Spleen (tissue), 11 donors: ENCODE measurements at regions not wholly inside any gene's neighbourhood (a gene's known extent, or its start where the extent isn't known, plus 50 kb on each side); places are given as distances from the start of the nearest gene placed in this dataset.

Source experiments
- DNase-seq: peaks from one replicate; pipeline ENCODE4 v3.0.0-alpha.2; 2020
- H3K27ac ChIP-seq, 8 donors: fragments of 200-600 bp; sonication (generic) in 7 of 8; 1 replicate in 4 of 8; 2 replicates in 4 of 8; pipeline versions ENCODE4 v1.5.0 to v1.8.0; 2016 to 2021; ENCODE audit warnings: inconsistent platforms in 4 of 8, mild to moderate bottlenecking in 4 of 8, moderate library complexity in 1 of 8
- H3K27me3 ChIP-seq, 7 donors: fragments of 200-600 bp; sonication (generic) in 6 of 7; replicated peaks in 1 of 7; 1 replicate in 4 of 7; 2 replicates in 3 of 7; pipeline versions ENCODE4 v1.5.0 to v1.8.0; 2016 to 2021; ENCODE audit warnings: inconsistent platforms in 3 of 7, mild to moderate bottlenecking in 1 of 7
- H3K36me3 ChIP-seq, 6 donors: fragments of 200-600 bp; sonication (generic) in 5 of 6; 1 replicate in 4 of 6; 2 replicates in 2 of 6; pipeline versions ENCODE4 v1.5.0 to v1.8.0; 2016 to 2021; ENCODE audit warnings: inconsistent platforms in 2 of 6
- H3K4me1 ChIP-seq, 6 donors: fragments of 200-600 bp; sonication (generic) in 5 of 6; 1 replicate in 3 of 6; 2 replicates in 3 of 6; pipeline versions ENCODE4 v1.5.0 to v1.8.0; 2016 to 2021; ENCODE audit warnings: inconsistent platforms in 3 of 6
- H3K4me3 ChIP-seq, 8 donors: fragments of 200-600 bp; sonication (generic) in 7 of 8; 1 replicate in 4 of 8; 2 replicates in 4 of 8; pipeline versions ENCODE4 v1.5.0 to v1.8.0; 2016 to 2021; ENCODE audit warnings: inconsistent platforms in 4 of 8, mild to moderate bottlenecking in 4 of 8, moderate library complexity in 2 of 8
- H3K9me3 ChIP-seq, 8 donors: fragments of 200-600 bp; sonication (generic) in 7 of 8; 1 replicate in 4 of 8; 2 replicates in 4 of 8; pipeline versions ENCODE4 v1.5.0 to v1.8.0; 2016 to 2021; ENCODE audit warnings: inconsistent platforms in 4 of 8
- POLR2A ChIP-seq, 3 donors: fragments of 450-650 bp; IDR thresholded peaks; one replicate each; pipeline ENCODE4 v1.5.1; 2017; ENCODE audit warnings: antibody characterized with exemption in 3 of 3, mild to moderate bottlenecking in 1 of 3
- POLR2AphosphoS5 ChIP-seq, 3 donors: sonication (generic); formaldehyde crosslinking; IDR thresholded peaks; one replicate each; pipeline ENCODE4 v1.5.1; 2017; ENCODE audit warnings: antibody characterized with exemption in 3 of 3
- WGBS, 5 donors: extraction: QIAGEN DNeasy Blood & Tissue Kit in 3 of 5; methylation state at CpG; one replicate each; pipeline versions ENCODE4 v1.1.5 to v1.1.7; 2013 to 2018; 5-methylcytosine and 5-hydroxymethylcytosine counted together
- intact Hi-C: fragments of 100-400 bp; cut with DNase I; formaldehyde crosslinking; loops from one replicate; pipeline ENCODE4 v1.15.0; 2023; ENCODE audit warnings: low total_unique reads
- TF ChIP-seq, protein P1 (sequence below), 11 experiments: fragments of 200-600 bp in 7 of 11; fragments of 450-650 bp in 4 of 11; sonication (generic) in 4 of 11; IDR thresholded peaks in 8 of 11; conservative IDR thresholded peaks in 3 of 11; 1 replicate in 7 of 11; 2 replicates in 4 of 11; pipeline versions ENCODE4 v1.4.0 to v1.8.0; 2016 to 2021; ENCODE audit warnings: antibody characterized with exemption in 11 of 11, inconsistent platforms in 4 of 11, mild to moderate bottlenecking in 1 of 11
- donor health status: healthy with polysubstance abuse.
- donor health status: DM: no; HTN: no; CAD: no; lungs with moderate emphysema.
- donor health status: DM: no; HTN: no; CAD: no.
- donor health status: Bipolar disorder and iron deficiency.
- donor health status: healthy.
- donor health status: DM: no; HTN: no; CAD: no.
- donor health status: DM: yes; HTN: yes; CAD: no.

DNA sequence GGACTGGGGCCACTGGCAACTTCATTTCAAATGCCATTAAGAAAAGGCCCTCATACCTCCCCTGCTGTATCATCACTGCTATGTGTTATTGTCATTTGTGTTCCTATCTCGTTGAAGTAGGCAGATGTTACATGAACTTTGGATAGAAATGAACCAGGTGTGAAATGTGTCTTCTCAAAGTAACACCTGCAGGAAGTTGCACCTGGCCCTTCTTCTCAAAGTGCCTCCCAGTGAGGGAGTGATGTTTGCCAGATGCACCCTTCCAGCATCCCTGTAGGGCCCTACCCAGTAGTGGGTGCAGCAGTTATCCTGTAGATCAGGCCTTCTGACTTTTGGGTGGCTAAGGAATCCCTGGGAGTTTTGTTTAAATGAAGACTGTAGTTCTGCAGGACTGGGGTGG is 197.7 kb upstream of the CTNNB1 start:
- Histone ChIP-seq H3K27me3 (peaks cover 0 to 6% (median 0%) of the 10 kb centered on the region in 7 donors), H3K4me1 (no peaks in the 10 kb centered on the region), H3K27ac (no peak overlapping the region), H3K36me3 (no peaks in the 10 kb centered on the region), H3K9me3 (no peaks in the 10 kb centered on the region), H3K4me3 (no peak overlapping the region)
- TF ChIP-seq POLR2A (IDR thresholded peaks at IDR 0.05): no peak
- TF ChIP-seq, protein P1, sequence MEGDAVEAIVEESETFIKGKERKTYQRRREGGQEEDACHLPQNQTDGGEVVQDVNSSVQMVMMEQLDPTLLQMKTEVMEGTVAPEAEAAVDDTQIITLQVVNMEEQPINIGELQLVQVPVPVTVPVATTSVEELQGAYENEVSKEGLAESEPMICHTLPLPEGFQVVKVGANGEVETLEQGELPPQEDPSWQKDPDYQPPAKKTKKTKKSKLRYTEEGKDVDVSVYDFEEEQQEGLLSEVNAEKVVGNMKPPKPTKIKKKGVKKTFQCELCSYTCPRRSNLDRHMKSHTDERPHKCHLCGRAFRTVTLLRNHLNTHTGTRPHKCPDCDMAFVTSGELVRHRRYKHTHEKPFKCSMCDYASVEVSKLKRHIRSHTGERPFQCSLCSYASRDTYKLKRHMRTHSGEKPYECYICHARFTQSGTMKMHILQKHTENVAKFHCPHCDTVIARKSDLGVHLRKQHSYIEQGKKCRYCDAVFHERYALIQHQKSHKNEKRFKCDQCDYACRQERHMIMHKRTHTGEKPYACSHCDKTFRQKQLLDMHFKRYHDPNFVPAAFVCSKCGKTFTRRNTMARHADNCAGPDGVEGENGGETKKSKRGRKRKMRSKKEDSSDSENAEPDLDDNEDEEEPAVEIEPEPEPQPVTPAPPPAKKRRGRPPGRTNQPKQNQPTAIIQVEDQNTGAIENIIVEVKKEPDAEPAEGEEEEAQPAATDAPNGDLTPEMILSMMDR (IDR thresholded peaks at IDR 0.05 in 8 of 11, conservative IDR thresholded peaks at IDR 0.05 in 3 of 11): no peak
- TF ChIP-seq POLR2AphosphoS5 (IDR thresholded peaks at IDR 0.05): no peak
- 56 to 81% (median 61%) methylated on average over 1 of the region's 1 CpG for WGBS, 5 donors
- intact Hi-C loops: no loop called here
- DNase-seq: no peak

DNA sequence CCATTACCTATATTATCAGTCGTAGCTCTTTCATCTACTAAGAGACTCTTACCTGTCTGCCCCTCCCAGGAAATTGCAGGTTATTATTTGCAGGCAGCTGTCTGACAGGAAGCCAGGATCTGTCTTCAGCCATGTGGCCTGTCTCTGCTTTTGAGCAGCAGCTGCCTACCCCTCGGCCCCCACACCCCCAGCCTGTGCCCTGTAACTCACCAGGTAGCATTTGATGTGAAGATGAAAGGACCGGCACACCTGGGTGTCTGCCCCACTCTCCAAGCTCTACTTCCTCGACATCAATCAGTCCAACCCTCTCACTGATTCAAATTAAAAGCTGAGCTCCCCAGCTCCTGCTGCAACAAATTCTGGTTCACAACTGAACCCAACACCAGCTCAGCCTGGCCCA is 197.2 kb upstream of the CTNNB1 start:
- TF ChIP-seq, protein P1 (IDR thresholded peaks at IDR 0.05 in 8 of 11, conservative IDR thresholded peaks at IDR 0.05 in 3 of 11): no peak
- no peak for TF ChIP-seq POLR2A (IDR thresholded peaks at IDR 0.05)
- TF ChIP-seq POLR2AphosphoS5 (IDR thresholded peaks at IDR 0.05): no peak
- WGBS, 5 donors: 67 to 79% (median 72%) methylated on average over 4 of the region's 4 CpGs
- H3K4me1 ChIP-seq: no peaks in the 10 kb centered on the region
- H3K36me3 ChIP-seq: no peaks in the 10 kb centered on the region
- intact Hi-C loops: no loop called here
- no peak overlapping the region for H3K4me3 ChIP-seq
- no peak for DNase-seq
- H3K27ac ChIP-seq: no peak overlapping the region
- peaks cover 0 to 6% (median 0%) of the 10 kb centered on the region in 7 donors for H3K27me3 ChIP-seq
- H3K9me3 ChIP-seq: peaks cover 0 to 5% (median 2%) of the 10 kb centered on the region in 8 donors

DNA sequence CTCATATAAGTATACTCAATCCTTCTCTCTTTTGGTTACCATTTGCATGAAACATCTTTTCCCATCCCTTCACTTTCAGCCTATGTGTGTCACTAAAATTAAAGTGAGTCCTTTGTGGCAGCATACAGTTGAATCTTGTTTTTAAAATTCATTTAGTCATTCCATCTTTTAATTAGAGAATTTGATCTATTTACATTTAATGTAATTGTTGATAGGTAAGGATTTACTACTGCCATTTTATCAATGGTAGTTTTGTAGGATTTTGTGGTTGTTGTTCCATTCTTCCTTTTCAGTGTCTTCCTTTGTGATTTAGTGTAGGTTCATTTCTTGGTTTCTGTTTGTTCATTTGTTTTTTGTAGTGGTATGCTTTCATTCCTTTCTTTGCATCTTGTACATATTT is 191.9 kb upstream of the CTNNB1 start:
- H3K27me3 ChIP-seq: peaks cover 0 to 16% (median 0%) of the 10 kb centered on the region in 7 donors

DNA sequence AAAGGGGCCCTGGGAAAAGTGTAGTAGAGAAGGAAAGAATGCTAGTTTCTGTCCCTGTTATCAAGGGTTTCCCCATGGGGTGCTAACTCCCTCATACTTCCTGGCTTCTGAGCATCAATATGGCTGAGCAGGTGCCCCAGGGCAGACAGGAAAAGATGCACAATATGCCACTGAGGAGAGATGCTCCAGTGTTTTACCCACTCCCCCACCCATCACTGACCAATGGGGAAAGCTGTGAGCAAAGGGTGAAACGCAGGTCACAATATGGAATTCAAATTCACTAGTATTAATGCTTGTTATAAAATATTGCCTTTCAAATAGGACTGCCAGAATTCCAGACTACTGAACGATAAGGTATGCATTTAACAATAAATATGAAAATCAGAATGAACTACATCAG is 187.5 kb upstream of the CTNNB1 start:
- H3K4me3 ChIP-seq: no peak overlapping the region
- no peak overlapping the region for H3K27ac ChIP-seq
- H3K36me3 ChIP-seq: no peaks in the 10 kb centered on the region
- intact Hi-C loops: no loop called here
- 72 to 87% (median 79%) methylated on average over 2 of the region's 2 CpGs for WGBS, 5 donors
- TF ChIP-seq, protein P1 (IDR thresholded peaks at IDR 0.05 in 8 of 11, conservative IDR thresholded peaks at IDR 0.05 in 3 of 11): no peak
- TF ChIP-seq POLR2AphosphoS5 (IDR thresholded peaks at IDR 0.05): no peak
- no peak for DNase-seq
- peaks cover 0 to 36% (median 7%) of the 10 kb centered on the region in 7 donors for H3K27me3 ChIP-seq
- no peaks in the 10 kb centered on the region for H3K4me1 ChIP-seq
- H3K9me3 ChIP-seq: peaks cover 4 to 30% (median 23%) of the 10 kb centered on the region in 8 donors

More for the DNA sequence above, 191.9 kb upstream of the CTNNB1 start:
- Histone ChIP-seq H3K4me3 (no peak overlapping the region), H3K36me3 (no peaks in the 10 kb centered on the region), H3K27ac (no peak overlapping the region), H3K9me3 (peaks cover 4 to 31% (median 25%) of the 10 kb centered on the region in 8 donors), H3K4me1 (no peaks in the 10 kb centered on the region)
- DNase-seq: no peak
- intact Hi-C loops: no loop called here
- TF ChIP-seq, protein P1 (IDR thresholded peaks at IDR 0.05 in 8 of 11, conservative IDR thresholded peaks at IDR 0.05 in 3 of 11): no peak
- TF ChIP-seq POLR2A (IDR thresholded peaks at IDR 0.05) (no peak), POLR2AphosphoS5 (IDR thresholded peaks at IDR 0.05) (no peak)
